Fibroblast of upper back skin (primary cell): ENCODE measurements at regions not wholly inside any gene's neighbourhood (a gene's known extent, or its start where the extent isn't known, plus 50 kb on each side); places are given as distances from the start of the nearest gene placed in this dataset.
"Not testable (repeated sequence)": the region's sequence is repeated elsewhere in the genome, so short reads cannot be mapped to it uniquely, and the experiment has no call there.

Experiments used
- DNase-seq: peaks from one replicate; pipeline ENCODE4 v3.0.0-alpha.2; 2013

DNA sequence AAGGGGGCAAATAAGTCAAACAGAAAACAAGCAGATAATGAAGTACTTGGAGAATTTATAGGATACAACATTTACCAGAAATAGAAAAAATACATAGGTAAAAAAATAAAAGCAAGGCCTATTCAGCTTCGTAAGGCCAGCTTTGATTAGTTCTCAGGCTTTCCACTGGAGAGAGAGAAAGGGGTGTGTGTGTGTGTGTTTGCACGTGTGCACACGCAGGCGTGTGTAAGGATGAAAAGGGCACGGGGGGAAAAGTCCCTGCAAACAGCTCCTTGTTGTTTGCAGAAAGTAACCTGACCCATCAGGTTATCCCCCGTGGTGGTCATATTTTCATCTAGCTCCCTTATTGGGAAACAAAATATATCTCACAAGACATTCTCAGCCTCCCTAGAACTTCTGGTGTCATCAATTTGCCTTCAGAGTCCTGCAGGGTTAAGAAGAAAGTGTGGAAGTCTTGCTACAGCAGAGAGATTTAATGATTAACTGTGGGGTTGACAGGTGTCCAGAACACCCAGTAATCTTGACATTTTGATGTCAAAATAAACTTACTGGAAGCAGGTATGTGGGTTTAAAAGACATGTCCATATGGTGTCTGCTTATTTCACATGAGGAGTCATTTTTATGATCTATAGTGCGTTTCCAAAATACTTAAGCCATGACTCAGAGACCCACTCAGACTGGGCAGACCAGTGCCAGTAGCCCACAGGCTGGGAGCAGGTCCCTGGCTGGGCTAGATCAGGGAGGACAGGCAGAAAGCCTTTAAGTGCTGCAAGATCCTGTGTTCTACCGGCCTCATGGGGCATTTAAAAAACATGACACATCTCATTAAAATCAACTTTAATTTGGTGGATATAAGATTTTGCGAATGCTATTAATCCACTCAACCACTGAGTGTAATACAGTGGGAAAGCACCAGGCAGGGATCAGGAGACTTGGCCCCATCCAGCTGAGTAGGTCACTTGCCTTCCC lies 487.6 kb upstream of the CAMK1G start:
- peak; percentile 94 for DNase-seq

DNA sequence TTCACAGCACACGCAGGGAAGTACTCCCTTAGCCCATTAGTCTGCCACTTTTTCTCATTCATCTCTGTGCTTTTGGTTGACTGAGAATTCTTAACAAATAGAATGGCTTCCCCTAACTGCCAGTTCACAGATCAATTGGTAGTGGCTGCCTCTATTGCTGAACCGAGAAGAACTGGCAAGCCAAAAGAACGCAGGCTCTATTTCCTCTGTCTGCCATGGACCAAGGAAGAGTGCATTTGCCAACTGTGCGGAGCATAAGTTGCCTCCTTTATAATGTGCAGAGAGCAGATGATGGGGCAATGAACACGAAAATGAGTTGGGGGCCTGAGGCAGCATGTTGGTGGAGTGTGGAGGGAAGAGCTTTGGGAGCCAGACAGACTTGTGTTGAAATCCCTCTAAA lies 483.1 kb upstream of the CAMK1G start:
- DNase-seq: no peak

DNA sequence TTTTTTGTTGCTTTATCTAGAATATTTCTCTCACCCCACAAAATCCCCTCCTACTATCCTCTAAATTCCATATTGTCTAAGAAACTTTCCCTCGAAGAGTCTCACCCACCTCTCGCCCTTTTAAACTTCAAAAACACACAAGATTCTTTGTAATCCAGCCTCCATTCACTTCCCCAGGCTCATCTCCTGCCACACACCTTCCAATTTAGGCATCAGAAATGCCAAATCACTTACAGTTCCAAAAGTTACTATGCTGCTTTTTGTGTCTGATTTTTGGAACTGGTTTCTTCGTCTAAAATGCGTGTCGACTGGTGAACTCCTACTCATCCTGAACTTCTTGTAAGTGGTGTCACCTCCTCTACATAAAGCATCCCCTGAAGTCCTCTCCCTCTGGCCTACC lies 482.4 kb upstream of the CAMK1G start:
- no peak for DNase-seq

- no peak for DNase-seq
Measured at GRCh38 chr1:209102120-209102519, 481.4 kb upstream of the CAMK1G start.

- no peak for DNase-seq
Measured at GRCh38 chr1:209102531-209102930, 481.0 kb upstream of the CAMK1G start.

DNA sequence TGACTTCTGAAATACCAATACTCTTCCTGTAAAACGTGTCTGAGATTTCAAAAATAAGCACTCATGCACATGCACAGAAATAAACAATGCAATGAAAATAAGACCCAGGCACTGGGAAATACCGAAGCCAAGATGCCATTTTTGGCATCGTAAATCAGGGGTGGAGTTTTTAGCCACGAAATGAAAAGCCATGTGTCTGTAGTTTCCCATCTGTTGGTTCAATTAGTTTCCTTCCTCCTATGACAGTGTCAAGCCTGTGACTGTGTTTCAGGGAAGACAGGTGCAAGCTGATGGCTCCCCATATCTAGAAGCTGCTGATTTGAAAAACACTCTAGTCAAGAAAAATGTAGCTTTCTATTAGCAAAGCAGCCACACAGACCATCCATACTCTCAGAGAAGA lies 480.4 kb upstream of the CAMK1G start:
- no peak for DNase-seq

DNA sequence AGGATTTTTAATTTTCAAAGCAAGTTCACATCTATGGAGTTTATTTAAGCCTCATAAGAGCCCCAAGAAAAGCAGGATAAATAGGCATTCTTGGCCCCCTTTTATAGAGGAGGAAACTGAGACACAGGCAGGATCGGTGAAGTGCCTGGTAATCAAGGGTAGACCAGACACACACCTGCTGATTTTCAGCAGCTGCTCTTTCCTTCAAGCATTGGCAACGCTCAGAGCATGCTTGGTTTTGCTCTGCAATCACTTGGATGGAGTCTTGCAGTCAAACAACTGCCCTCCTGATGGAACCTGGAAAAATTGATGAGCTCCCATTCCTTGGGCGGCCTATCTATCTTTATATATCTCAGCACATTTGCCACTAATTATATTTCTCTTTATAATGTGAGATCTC lies 478.9 kb upstream of the CAMK1G start:
- DNase-seq: no peak

DNA sequence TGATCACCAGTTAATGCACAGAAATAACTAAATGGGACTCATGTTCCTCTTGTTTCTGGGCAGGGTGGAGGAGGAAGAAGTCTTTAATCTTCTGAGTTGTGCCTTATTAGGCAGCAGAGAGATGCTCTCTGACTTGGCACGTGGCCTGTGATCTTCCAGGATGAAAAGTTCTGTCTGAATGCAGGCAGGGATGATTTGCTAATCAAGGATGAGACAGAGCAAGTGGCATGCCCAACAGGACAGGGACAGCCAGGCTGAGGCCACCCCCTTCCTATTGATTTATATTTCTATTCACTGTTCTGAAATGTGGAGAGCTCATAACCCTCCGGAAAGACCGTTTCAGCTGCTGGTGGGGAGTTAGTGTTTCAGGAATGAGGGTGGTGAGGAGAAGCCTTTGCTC lies 477.8 kb upstream of the CAMK1G start:
- DNase-seq: peak; percentile 38

- DNase-seq: peak; percentile 92
Measured at GRCh38 chr1:209106237-209106741, 477.2 kb upstream of the CAMK1G start.

GRCh38 chr1:209106861-209107260 lies 476.7 kb upstream of the CAMK1G start:
- no peak for DNase-seq

DNA sequence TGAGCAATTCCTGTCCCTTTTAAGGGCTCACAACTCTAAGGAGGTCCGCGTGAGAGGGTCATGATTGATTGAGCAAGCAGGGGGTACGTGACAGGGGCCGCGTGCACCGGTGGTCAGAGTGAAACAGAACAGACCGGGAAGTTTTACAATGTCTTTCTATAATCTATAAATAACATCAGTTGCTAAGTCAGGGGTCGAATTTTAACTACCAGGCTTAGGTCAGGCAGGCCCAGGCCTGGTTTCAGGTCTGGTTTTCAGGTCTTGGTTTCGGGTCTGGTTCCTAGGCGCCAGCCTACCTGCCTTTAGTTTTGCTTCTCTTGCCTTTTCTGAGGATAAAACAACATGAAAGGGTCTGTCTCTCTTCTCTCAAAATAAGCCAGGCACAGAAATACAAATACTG lies 476.0 kb upstream of the CAMK1G start:
- DNase-seq: no peak

- no peak for DNase-seq
Measured at GRCh38 chr1:209109001-209109785, 474.3 kb upstream of the CAMK1G start.

GRCh38 chr1:209113521-209113920 lies 470.0 kb upstream of the CAMK1G start:
- no peak for DNase-seq

DNA sequence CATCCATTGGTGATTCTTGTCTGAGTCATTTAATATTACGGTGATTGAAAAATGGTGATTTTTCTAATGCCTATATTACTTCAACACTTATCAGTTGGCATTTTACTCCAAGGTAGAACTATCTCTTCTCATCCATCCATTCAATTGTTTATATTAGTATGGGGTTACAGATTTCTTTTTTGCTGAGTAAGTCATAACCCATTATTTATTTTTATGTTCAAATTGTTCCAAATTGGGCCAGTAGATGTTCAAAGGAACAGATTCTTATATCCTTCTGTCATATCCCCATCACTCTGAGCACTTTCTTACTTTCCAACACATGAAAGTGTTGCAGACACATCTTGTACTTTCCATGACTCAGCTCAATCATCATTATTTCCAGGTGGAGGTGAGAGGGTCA lies 466.8 kb upstream of the CAMK1G start:
- DNase-seq: no peak

DNA sequence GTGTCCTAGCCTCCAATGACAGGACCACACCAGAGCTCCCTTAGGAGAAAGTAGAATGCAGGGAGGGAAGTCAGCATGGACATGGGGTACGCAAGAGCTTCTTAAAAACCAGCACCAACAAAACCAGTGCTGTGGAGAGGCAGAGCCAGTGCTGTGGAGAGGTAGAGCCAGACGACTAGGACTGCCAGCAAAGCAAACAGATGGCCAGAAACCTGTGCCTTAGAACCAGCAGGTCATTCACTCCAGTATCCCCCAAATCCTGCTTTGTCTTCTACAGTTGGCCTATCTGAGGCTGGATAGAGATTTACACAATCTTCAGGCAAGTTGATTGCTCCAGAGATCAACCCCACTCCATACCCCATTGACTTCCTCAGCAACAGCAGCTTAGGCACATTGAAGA lies 459.9 kb upstream of the CAMK1G start:
- DNase-seq: no peak

- not testable (repeated sequence) for DNase-seq
Measured at GRCh38 chr1:209129091-209129490, 454.4 kb upstream of the CAMK1G start.

GRCh38 chr1:209130886-209131285 lies 452.6 kb upstream of the CAMK1G start:
- no peak for DNase-seq

DNA sequence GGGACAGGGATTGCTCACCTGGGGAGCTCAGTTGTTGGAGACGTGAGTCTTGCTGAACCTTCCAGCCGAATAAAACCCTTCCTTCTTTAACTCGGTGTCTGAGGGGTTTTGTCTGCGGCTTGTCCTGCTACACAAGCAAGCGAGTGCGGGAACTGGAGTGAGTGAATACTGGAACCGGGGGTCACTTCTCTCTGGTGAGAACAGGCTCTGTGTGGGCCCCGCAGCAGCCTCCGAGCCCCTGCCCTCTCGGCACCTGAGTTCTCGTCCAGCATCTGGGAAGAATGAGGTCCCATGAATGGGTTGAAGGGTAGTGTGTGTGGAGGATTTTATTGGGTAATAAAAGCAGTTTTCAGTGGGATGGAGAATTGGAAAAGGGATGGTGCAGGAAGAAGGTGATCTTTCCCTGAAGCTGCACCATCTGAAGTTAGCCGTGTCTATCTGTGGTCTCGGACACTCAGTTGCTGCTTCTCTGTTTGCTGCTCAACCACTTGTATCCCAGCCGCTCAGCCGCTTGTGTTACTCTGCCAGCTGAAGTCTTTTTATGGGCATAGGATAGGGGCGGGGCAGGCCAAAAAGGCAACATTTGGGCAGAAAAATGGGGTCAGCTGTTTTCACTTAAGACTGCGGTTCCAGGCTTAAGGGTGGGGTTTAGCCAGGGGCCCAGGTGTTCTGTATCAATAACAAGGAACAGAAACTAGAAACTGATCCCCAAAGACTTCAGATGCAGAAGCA lies 450.6 kb upstream of the CAMK1G start:
- DNase-seq: no peak

DNA sequence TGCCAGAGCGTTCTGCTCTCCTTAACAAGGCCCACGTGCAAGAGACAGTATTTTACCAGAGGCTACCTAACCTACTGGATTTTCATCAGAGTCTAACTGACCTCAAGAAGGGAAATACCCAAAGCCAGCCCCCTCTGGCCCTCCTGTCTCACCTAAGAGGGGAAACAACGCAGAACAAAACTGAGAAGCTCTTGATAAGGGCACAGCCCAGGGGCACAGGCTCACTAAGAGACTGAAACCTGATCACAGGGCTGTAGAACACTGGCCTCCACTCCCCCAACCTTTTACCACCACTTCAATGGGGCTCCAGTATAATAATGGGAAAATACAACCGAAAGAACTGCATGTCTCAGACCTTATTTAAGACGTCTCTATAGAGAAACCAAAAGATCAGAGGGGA lies 449.5 kb upstream of the CAMK1G start:
- no peak for DNase-seq

- DNase-seq: no peak
Measured at GRCh38 chr1:209143916-209144315, 439.6 kb upstream of the CAMK1G start.

DNA sequence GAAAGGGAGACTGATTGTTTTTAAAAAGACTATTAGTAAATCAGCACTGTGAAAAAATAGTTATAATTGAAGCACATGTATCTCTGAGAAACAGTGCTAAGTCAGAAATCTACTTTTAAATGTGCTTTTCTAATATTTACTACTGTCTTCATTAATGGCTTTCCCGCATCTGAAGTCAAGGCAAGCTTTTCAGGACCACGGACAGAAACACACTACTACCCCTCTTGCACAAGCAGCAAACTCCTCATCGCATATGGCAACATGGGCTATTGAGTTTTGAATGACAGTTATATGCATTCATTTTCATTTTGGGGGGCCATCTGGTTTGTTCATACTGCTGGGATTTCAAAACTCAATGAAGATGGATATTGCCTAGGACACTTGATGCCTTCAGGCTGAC lies 433.4 kb upstream of the CAMK1G start:
- DNase-seq: peak; percentile 62

- no peak for DNase-seq
Measured at GRCh38 chr1:209153411-209153810, 430.1 kb upstream of the CAMK1G start.

- DNase-seq: no peak
Measured at GRCh38 chr1:209154912-209155311, 428.6 kb upstream of the CAMK1G start.
